ENCODE measurements at regions not wholly inside any gene's neighbourhood (a gene's known extent, or its start where the extent isn't known, plus 50 kb on each side); places are given as distances from the start of the nearest gene placed in this dataset.

- Histone ChIP-seq H3K27me3 (ENCODE audit: control insufficient read depth, insufficient read depth, low read length) (no peaks in the 10 kb centered on the region), H3K4me1 (ENCODE audit: control insufficient read depth, insufficient read depth, low read length) (peaks cover 5% of the 10 kb centered on the region), H3K27ac (ENCODE audit: low read length) (no peak overlapping the region), H3K4me3 (ENCODE audit: low read length) (no peak overlapping the region), H3K36me3 (ENCODE audit: control insufficient read depth, insufficient read depth, low read length) (no peaks in the 10 kb centered on the region), H3K9me3 (replicated peaks; ENCODE audit: control insufficient read depth, low read depth, low read length) (no peaks in the 10 kb centered on the region)
- no peak for DNase-seq
- 80% methylated on average over 2 of the region's 4 CpGs for WGBS (ENCODE audit: insufficient coverage)
Observed at GRCh38 chr18:44231936-44232335, 448.8 kb upstream of the SETBP1 start.

- Histone ChIP-seq H3K27ac (ENCODE audit: low read length) (no peak overlapping the region), H3K9me3 (replicated peaks; ENCODE audit: control insufficient read depth, low read depth, low read length) (no peaks in the 10 kb centered on the region), H3K36me3 (ENCODE audit: control insufficient read depth, insufficient read depth, low read length) (no peaks in the 10 kb centered on the region), H3K27me3 (ENCODE audit: control insufficient read depth, insufficient read depth, low read length) (no peaks in the 10 kb centered on the region), H3K4me3 (ENCODE audit: low read length) (no peak overlapping the region), H3K4me1 (ENCODE audit: control insufficient read depth, insufficient read depth, low read length) (peaks cover 5% of the 10 kb centered on the region)
- DNase-seq: peak; percentile 26
- no CpG with 5 or more reads among the region's 1 CpG for WGBS (ENCODE audit: insufficient coverage)
Observed at GRCh38 chr18:44232500-44232899, 448.2 kb upstream of the SETBP1 start.

- no peaks in the 10 kb centered on the region for H3K4me1 ChIP-seq (ENCODE audit: control insufficient read depth, insufficient read depth, low read length)
- 62% methylated on average over 2 of the region's 2 CpGs for WGBS (ENCODE audit: insufficient coverage)
- no peaks in the 10 kb centered on the region for H3K36me3 ChIP-seq (ENCODE audit: control insufficient read depth, insufficient read depth, low read length)
- no peak for DNase-seq
- H3K9me3 ChIP-seq (replicated peaks; ENCODE audit: control insufficient read depth, low read depth, low read length): no peaks in the 10 kb centered on the region
- no peak overlapping the region for H3K4me3 ChIP-seq (ENCODE audit: low read length)
- no peaks in the 10 kb centered on the region for H3K27me3 ChIP-seq (ENCODE audit: control insufficient read depth, insufficient read depth, low read length)
- H3K27ac ChIP-seq (ENCODE audit: low read length): no peak overlapping the region
Observed at GRCh38 chr18:44238454-44238853, 442.2 kb upstream of the SETBP1 start.

- Histone ChIP-seq H3K27ac (ENCODE audit: low read length) (no peak overlapping the region), H3K4me3 (ENCODE audit: low read length) (no peak overlapping the region), H3K4me1 (ENCODE audit: control insufficient read depth, insufficient read depth, low read length) (no peaks in the 10 kb centered on the region), H3K36me3 (ENCODE audit: control insufficient read depth, insufficient read depth, low read length) (no peaks in the 10 kb centered on the region), H3K9me3 (replicated peaks; ENCODE audit: control insufficient read depth, low read depth, low read length) (no peaks in the 10 kb centered on the region), H3K27me3 (ENCODE audit: control insufficient read depth, insufficient read depth, low read length) (no peaks in the 10 kb centered on the region)
- no CpG with 5 or more reads among the region's 1 CpG for WGBS (ENCODE audit: insufficient coverage)
- DNase-seq: no peak
Observed at GRCh38 chr18:44238911-44239310, 441.8 kb upstream of the SETBP1 start.

- Histone ChIP-seq H3K4me1 (ENCODE audit: control insufficient read depth, insufficient read depth, low read length) (no peaks in the 10 kb centered on the region), H3K4me3 (ENCODE audit: low read length) (no peak overlapping the region), H3K27ac (ENCODE audit: low read length) (no peak overlapping the region), H3K9me3 (replicated peaks; ENCODE audit: control insufficient read depth, low read depth, low read length) (no peaks in the 10 kb centered on the region), H3K36me3 (ENCODE audit: control insufficient read depth, insufficient read depth, low read length) (no peaks in the 10 kb centered on the region), H3K27me3 (ENCODE audit: control insufficient read depth, insufficient read depth, low read length) (no peaks in the 10 kb centered on the region)
- 95% methylated on average over 3 of the region's 5 CpGs for WGBS (ENCODE audit: insufficient coverage)
- DNase-seq: no peak
Observed at GRCh38 chr18:44241020-44241419, 439.7 kb upstream of the SETBP1 start.

GRCh38 chr18:44245019-44245418 lies 435.7 kb upstream of the SETBP1 start:
- no peak overlapping the region for H3K27ac ChIP-seq (ENCODE audit: low read length)
- WGBS (ENCODE audit: insufficient coverage): no CpG with 5 or more reads among the region's 3 CpGs
- H3K4me3 ChIP-seq (ENCODE audit: low read length): no peak overlapping the region
- no peaks in the 10 kb centered on the region for H3K9me3 ChIP-seq (replicated peaks; ENCODE audit: control insufficient read depth, low read depth, low read length)
- no peaks in the 10 kb centered on the region for H3K4me1 ChIP-seq (ENCODE audit: control insufficient read depth, insufficient read depth, low read length)
- peak; percentile 43 for DNase-seq
- no peaks in the 10 kb centered on the region for H3K27me3 ChIP-seq (ENCODE audit: control insufficient read depth, insufficient read depth, low read length)
- no peaks in the 10 kb centered on the region for H3K36me3 ChIP-seq (ENCODE audit: control insufficient read depth, insufficient read depth, low read length)

GRCh38 chr18:44246001-44246400 lies 434.7 kb upstream of the SETBP1 start:
- Histone ChIP-seq H3K9me3 (replicated peaks; ENCODE audit: control insufficient read depth, low read depth, low read length) (no peaks in the 10 kb centered on the region), H3K27ac (ENCODE audit: low read length) (no peak overlapping the region), H3K4me3 (ENCODE audit: low read length) (no peak overlapping the region), H3K27me3 (ENCODE audit: control insufficient read depth, insufficient read depth, low read length) (no peaks in the 10 kb centered on the region), H3K4me1 (ENCODE audit: control insufficient read depth, insufficient read depth, low read length) (no peaks in the 10 kb centered on the region), H3K36me3 (ENCODE audit: control insufficient read depth, insufficient read depth, low read length) (no peaks in the 10 kb centered on the region)
- no peak for DNase-seq
- 100% methylated on average over 1 of the region's 2 CpGs for WGBS (ENCODE audit: insufficient coverage)

- Histone ChIP-seq H3K4me1 (ENCODE audit: control insufficient read depth, insufficient read depth, low read length) (peaks cover 2% of the 10 kb centered on the region), H3K4me3 (ENCODE audit: low read length) (no peak overlapping the region), H3K36me3 (ENCODE audit: control insufficient read depth, insufficient read depth, low read length) (no peaks in the 10 kb centered on the region), H3K27ac (ENCODE audit: low read length) (no peak overlapping the region), H3K9me3 (replicated peaks; ENCODE audit: control insufficient read depth, low read depth, low read length) (peaks cover 4% of the 10 kb centered on the region), H3K27me3 (ENCODE audit: control insufficient read depth, insufficient read depth, low read length) (no peaks in the 10 kb centered on the region)
- no peak for DNase-seq
Observed at GRCh38 chr18:44258086-44258485, 422.6 kb upstream of the SETBP1 start.

- Histone ChIP-seq H3K4me1 (ENCODE audit: control insufficient read depth, insufficient read depth, low read length) (peaks cover 2% of the 10 kb centered on the region), H3K4me3 (ENCODE audit: low read length) (no peak overlapping the region), H3K27me3 (ENCODE audit: control insufficient read depth, insufficient read depth, low read length) (no peaks in the 10 kb centered on the region), H3K27ac (ENCODE audit: low read length) (no peak overlapping the region), H3K36me3 (ENCODE audit: control insufficient read depth, insufficient read depth, low read length) (no peaks in the 10 kb centered on the region), H3K9me3 (replicated peaks; ENCODE audit: control insufficient read depth, low read depth, low read length) (peaks cover 4% of the 10 kb centered on the region)
- peak; percentile 73 for DNase-seq
Observed at GRCh38 chr18:44258576-44258975, 422.1 kb upstream of the SETBP1 start.

- DNase-seq: no peak
- H3K27ac ChIP-seq (ENCODE audit: low read length): no peak overlapping the region
- no peaks in the 10 kb centered on the region for H3K27me3 ChIP-seq (ENCODE audit: control insufficient read depth, insufficient read depth, low read length)
- no peaks in the 10 kb centered on the region for H3K36me3 ChIP-seq (ENCODE audit: control insufficient read depth, insufficient read depth, low read length)
- H3K4me1 ChIP-seq (ENCODE audit: control insufficient read depth, insufficient read depth, low read length): peaks cover 2% of the 10 kb centered on the region
- H3K9me3 ChIP-seq (replicated peaks; ENCODE audit: control insufficient read depth, low read depth, low read length): peaks cover 4% of the 10 kb centered on the region
- no peak overlapping the region for H3K4me3 ChIP-seq (ENCODE audit: low read length)
- WGBS (ENCODE audit: insufficient coverage): no CpG with 5 or more reads among the region's 3 CpGs
Observed at GRCh38 chr18:44259610-44260009, 421.1 kb upstream of the SETBP1 start.

- no peak overlapping the region for H3K4me3 ChIP-seq (ENCODE audit: low read length)
- no peaks in the 10 kb centered on the region for H3K4me1 ChIP-seq (ENCODE audit: control insufficient read depth, insufficient read depth, low read length)
- H3K9me3 ChIP-seq (replicated peaks; ENCODE audit: control insufficient read depth, low read depth, low read length): peaks cover 4% of the 10 kb centered on the region
- no CpG with 5 or more reads among the region's 3 CpGs for WGBS (ENCODE audit: insufficient coverage)
- no peak for DNase-seq
- H3K27ac ChIP-seq (ENCODE audit: low read length): no peak overlapping the region
- H3K27me3 ChIP-seq (ENCODE audit: control insufficient read depth, insufficient read depth, low read length): no peaks in the 10 kb centered on the region
- H3K36me3 ChIP-seq (ENCODE audit: control insufficient read depth, insufficient read depth, low read length): no peaks in the 10 kb centered on the region
Observed at GRCh38 chr18:44265437-44265836, 415.3 kb upstream of the SETBP1 start.

Data from muscle of leg (tissue), 3 donors.